LNCaP clone FGC (cell line): ENCODE measurements at regions not wholly inside any gene's neighbourhood (a gene's known extent, or its start where the extent isn't known, plus 50 kb on each side); places are given as distances from the start of the nearest gene placed in this dataset.

Experiments used
- DNase-seq: peaks from one replicate; pipeline ENCODE4 v3.0.0-alpha.2; 2011; ENCODE audit warnings: low read depth
- H3K4me3 ChIP-seq: 2 replicates; pipeline ENCODE4 v1.5.1; 2011; ENCODE audit warnings: mild to moderate bottlenecking, low read depth, low read length, control low read depth
- CTCF ChIP-seq: IDR thresholded peaks from 2 replicates; pipeline ENCODE4 v1.5.1; 2012; ENCODE audit warnings: mild to moderate bottlenecking; ENCODE audit not compliant: control insufficient read depth, insufficient read depth; ENCODE audit errors: extremely low read depth

DNA sequence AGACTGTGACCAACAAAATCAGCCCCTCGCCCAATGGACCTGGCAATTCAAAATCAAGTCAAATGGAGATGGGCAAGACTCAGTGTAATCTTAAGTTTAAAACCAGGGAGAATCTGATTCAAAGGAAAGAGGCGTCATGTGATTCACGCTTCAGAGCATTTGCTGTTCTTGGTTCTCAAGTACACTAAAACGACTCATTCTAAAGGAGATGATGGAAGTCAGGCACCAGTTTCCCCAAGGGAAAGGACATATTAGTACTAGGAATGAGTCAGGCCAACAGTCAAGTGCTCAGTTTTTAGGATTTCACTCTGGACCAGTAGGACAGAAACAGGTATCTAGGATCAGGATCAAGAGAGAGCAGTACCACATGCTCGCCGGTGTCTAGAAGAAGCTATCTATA is 429.6 kb downstream of the PLPP3 start:
- no peak for DNase-seq
- TF ChIP-seq CTCF, result no peak
- no peak overlapping the region for H3K4me3 ChIP-seq

GRCh38 chr1:56148326-56149193 is 430.8 kb downstream of the PLPP3 start:
- no peak for TF ChIP-seq CTCF
- no peak overlapping the region for H3K4me3 ChIP-seq
- no peak for DNase-seq

DNA sequence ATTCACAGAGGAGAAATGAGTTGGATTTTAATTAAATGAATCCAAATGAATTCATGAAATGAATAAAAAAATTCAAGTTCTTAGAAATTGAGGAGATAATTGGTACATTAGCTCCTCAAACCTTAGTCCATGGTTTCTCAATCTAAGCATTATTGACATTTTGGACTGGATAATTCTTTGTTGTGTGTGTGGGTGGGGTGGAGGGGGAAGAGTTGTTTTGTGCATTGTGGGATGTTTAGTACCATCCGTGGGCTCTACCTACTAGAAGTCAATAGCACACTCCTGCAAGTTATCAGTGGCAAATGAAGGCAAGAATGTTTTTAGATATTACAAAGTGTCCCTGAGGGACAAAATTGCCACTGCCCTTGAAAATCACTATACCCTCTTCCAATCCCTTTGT is 431.9 kb downstream of the PLPP3 start:
- H3K4me3 ChIP-seq, result no peak overlapping the region
- no peak for TF ChIP-seq CTCF
- no peak for DNase-seq

- no peak for TF ChIP-seq CTCF
- DNase-seq, result no peak
- no peak overlapping the region for H3K4me3 ChIP-seq
These were observed 432.3 kb downstream of the PLPP3 start for GRCh38 chr1:56147034-56147433.

DNA sequence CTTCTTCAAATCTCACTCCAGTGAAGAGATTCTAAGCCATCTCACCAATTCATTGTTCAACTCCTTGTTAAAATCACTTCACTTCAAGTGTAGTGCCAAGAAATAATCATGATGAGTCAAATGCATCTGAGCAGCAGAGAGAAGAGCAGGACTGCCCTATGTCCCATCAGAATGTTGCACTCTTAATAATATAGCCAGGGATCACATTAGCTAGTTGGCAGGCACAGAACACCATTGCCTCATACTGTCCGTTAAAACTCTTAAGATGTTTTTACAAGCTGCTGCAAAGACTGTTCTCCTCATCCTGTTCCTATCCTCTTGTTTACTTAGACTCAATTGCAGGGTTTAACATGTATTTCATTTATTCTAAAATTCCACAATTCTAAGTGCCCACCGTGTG is 432.9 kb downstream of the PLPP3 start:
- H3K4me3 ChIP-seq, result no peak overlapping the region
- no peak for TF ChIP-seq CTCF
- DNase-seq, result peak; percentile 22

DNA sequence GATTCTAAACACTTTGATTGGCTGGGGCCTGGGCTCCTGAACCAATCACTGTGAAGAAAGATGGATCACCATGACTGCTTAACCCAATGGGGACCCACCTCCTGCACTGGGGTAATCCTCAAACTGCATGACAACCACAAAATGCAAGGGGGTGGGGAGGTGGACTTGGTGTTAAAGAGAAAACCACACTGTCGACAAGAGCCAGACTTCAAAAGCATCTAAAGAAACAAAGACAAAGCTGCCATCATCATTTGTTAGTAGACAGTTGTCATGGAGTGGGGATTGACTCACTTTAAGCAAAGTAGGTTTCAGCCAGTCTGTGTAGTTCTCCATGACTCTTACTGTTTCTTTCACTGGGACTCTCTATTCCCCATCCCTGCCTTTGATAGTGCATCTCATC is 433.8 kb downstream of the PLPP3 start:
- DNase-seq, result no peak
- TF ChIP-seq CTCF, result no peak
- no peak overlapping the region for H3K4me3 ChIP-seq

GRCh38 chr1:56142301-56142700 is 437.1 kb downstream of the PLPP3 start:
- no peak for DNase-seq
- no peak overlapping the region for H3K4me3 ChIP-seq
- TF ChIP-seq CTCF, result no peak
